Memory B cell (primary cell): ENCODE measurements at regions not wholly inside any gene's neighbourhood (a gene's known extent, or its start where the extent isn't known, plus 50 kb on each side); places are given as distances from the start of the nearest gene placed in this dataset.

Experiments
- ATAC-seq: fragments of 150-1000 bp; cut with Tn5 transposase; 2 replicates; pipeline ENCODE4 v1.10.0; 2021; ENCODE audit warnings: low read depth, mild to moderate bottlenecking, moderate library complexity
- DNase-seq, 2 donors: peaks; one replicate each; pipeline ENCODE4 v3.0.0; 2022; ENCODE audit warnings: low spot score in 2 of 2
- H3K27ac Mint-ChIP-seq: one replicate; pipeline ENCODE4 v1.8.0; 2022; ENCODE audit warnings: mild to moderate bottlenecking, moderate library complexity, mixed read lengths
- H3K27me3 Mint-ChIP-seq: one replicate; pipeline ENCODE4 v1.8.0; 2022; ENCODE audit warnings: mixed read lengths
- H3K36me3 Mint-ChIP-seq: one replicate; pipeline ENCODE4 v1.8.0; 2022; ENCODE audit warnings: mild to moderate bottlenecking, mixed read lengths
- H3K4me1 Mint-ChIP-seq: one replicate; pipeline ENCODE4 v1.8.0; 2022; ENCODE audit warnings: mixed read lengths
- H3K4me3 Mint-ChIP-seq: one replicate; pipeline ENCODE4 v1.8.0; 2022; ENCODE audit warnings: mild to moderate bottlenecking, moderate library complexity, mixed read lengths
- H3K9me3 Mint-ChIP-seq: one replicate; pipeline ENCODE4 v1.8.0; 2022; ENCODE audit warnings: mixed read lengths

DNA sequence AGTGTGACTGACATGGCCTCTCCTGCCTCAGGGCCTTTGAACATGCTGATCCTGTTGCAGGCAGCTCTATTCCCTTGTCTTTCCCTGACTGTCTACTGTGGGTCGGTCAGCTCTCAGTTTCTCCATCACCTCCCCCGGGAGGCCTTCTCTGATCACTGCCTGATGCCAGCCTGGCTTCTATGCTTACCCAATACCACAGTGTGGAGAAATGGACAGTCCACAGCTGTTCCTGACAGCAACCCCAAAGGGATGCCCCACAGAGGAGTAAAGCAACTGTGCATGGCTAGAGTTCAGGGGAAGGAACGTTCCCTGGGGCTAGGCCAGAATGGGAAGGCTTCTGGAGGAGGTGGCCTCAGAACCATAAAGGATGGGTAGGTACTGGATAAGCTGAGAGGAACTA is 354.3 kb downstream of the MIAT start:
- H3K4me1 Mint-ChIP-seq = no peaks in the 10 kb centered on the region
- DNase-seq = no peak
- H3K27ac Mint-ChIP-seq = no peak overlapping the region
- no peak for ATAC-seq
- no peak overlapping the region for H3K4me3 Mint-ChIP-seq
- H3K27me3 Mint-ChIP-seq = peaks cover 6% of the 10 kb centered on the region
- H3K9me3 Mint-ChIP-seq = no peaks in the 10 kb centered on the region
- H3K36me3 Mint-ChIP-seq = no peaks in the 10 kb centered on the region

DNA sequence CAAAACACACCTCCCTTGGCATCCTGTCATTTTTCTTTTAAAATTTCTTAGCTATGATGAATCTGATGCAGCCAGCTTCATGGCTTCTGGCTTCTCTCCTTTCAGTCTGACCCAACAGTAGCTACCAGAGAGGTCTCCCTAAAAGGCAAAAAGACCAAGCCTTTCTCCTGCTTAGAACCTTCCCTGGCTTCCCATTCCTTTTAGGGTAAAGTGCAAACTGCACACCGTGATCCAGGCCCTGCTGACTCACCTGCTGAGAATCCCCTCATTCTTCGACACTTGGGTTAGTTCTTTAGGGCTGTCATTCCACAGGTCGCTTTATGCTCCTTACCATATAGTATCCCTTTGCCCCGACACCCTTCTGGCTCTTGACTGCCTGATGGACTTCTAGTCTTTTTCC is 362.4 kb downstream of the MIAT start:
- peaks cover 7% of the 10 kb centered on the region for H3K9me3 Mint-ChIP-seq
- no peak overlapping the region for H3K4me3 Mint-ChIP-seq
- DNase-seq (no peak), ATAC-seq (no peak)
- no peak overlapping the region for H3K27ac Mint-ChIP-seq
- H3K27me3 Mint-ChIP-seq = peaks cover 19% of the 10 kb centered on the region
- H3K36me3 Mint-ChIP-seq = peaks cover 2% of the 10 kb centered on the region
- H3K4me1 Mint-ChIP-seq = no peaks in the 10 kb centered on the region

DNA sequence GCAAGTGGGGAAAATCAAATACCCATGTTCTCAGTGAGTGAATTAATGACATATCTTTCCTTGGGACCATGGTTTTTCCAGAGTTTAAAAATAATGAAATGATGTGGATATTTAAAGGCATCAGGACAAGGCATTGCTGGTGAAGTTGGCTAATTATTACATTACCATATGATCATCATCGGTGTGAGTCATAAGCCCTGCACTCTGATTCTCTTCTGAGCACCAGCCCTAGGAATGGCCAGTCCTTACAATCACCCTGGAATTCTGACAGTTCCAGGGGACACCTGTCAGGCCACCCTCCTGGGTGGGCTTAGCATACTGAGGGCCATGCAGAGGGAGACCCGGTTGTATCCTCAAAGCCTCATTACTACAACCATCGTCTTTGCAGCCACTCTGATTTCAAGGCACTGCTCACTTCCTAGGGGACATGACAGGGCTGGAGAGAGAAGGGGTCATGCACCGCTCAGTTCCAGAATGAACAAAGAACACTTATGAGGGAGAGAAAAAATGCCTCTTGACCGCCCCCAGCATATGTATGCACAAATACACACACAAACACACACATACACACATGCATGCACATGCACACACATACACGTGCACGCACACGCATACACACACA is 365.0 kb downstream of the MIAT start:
- Mint-ChIP-seq H3K27ac (no peak overlapping the region), H3K4me1 (no peaks in the 10 kb centered on the region), H3K36me3 (peaks cover 2% of the 10 kb centered on the region), H3K4me3 (no peak overlapping the region), H3K27me3 (peaks cover 21% of the 10 kb centered on the region), H3K9me3 (peaks cover 7% of the 10 kb centered on the region)
- no peak for ATAC-seq
- DNase-seq = no peak

DNA sequence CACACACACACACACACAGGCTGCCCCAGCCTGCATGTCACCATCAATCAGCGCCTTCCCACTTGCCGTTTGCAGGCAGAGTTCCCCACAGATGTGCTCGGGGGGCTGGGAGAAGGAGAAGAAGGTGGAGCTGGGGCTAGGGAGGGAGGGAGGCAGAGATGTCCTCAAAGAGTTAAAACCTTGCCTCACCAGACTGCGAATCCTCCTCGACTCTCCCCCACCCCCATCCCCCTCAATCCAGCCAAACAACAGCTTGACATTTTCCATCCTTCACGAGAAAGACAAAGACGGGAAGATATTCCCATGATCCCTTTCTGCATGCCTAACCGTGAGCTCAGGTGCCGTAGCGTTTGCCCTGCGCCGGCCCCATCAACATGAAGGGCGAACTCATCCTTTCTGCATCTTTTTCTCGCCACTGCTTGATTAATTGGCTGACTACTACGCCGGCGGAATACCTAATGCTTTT is 365.5 kb downstream of the MIAT start:
- no peak for ATAC-seq
- no peak for DNase-seq
- peaks cover 2% of the 10 kb centered on the region for H3K36me3 Mint-ChIP-seq
- peaks cover 7% of the 10 kb centered on the region for H3K9me3 Mint-ChIP-seq
- no peaks in the 10 kb centered on the region for H3K4me1 Mint-ChIP-seq
- H3K27ac Mint-ChIP-seq = no peak overlapping the region
- peaks cover 19% of the 10 kb centered on the region for H3K27me3 Mint-ChIP-seq
- no peak overlapping the region for H3K4me3 Mint-ChIP-seq

DNA sequence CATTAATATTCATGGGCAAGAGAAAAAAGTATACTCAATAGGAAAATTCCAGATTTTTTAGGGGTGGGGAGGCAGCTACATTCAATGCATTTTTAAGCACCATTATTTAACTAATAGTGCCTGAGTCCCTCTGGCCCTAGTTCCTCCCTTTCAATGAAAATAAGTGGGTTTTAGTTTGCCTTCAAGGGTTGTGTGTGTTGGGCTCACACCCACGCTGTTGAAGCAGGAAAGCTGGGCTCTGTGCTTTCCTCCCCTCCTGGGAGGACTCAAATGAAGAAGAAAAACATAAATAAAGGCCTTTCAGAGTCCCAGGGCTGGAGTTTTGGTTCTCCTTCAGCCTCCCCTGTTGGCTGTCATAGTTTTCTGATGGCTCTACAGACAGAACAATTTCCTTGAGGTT is 366.2 kb downstream of the MIAT start:
- Mint-ChIP-seq H3K36me3 (peaks cover under 1% of the 10 kb centered on the region), H3K4me1 (no peaks in the 10 kb centered on the region), H3K9me3 (peaks cover 6% of the 10 kb centered on the region), H3K4me3 (no peak overlapping the region), H3K27me3 (peaks cover 14% of the 10 kb centered on the region), H3K27ac (no peak overlapping the region)
- ATAC-seq (no peak), DNase-seq (no peak)

DNA sequence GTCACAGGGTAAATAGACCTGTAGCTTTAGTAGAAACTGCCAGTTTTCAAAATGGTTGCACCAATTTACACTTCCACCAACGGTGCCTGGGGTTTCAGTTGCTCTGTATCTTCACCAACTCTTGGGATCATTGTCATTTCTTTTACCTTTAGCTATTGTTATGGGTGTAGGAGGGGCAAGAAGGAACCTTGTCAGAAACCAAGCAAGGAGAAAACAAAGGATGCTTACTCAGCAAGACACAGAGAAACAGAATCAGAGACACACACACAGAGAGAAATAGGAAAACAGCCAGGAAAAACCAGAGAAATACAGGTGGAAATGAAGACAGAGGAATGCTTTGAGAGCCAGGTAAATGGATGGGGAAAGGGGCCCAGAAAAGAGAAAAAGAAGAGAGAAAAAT is 367.6 kb downstream of the MIAT start:
- Mint-ChIP-seq H3K9me3 (peaks cover 9% of the 10 kb centered on the region), H3K4me1 (no peaks in the 10 kb centered on the region), H3K36me3 (no peaks in the 10 kb centered on the region), H3K4me3 (no peak overlapping the region), H3K27ac (no peak overlapping the region), H3K27me3 (peaks cover 12% of the 10 kb centered on the region)
- DNase-seq = no peak
- no peak for ATAC-seq

DNA sequence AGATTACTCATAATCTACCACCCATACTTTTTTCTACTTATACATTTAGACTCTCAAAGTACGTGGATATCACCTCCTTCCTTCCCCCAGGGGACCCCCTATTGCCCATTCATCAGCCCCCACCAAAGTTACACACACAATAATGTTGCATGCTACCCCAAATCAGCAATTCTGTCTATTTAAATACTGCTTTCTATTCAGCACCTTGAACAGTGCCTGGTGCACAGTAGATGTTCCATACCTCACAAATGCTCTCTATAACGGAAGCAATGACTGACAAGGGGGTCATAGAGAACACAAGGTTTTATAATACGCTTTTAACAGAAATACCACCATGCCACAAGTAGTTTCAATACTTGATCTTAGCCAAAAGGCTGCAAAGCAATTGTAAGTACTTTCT is 370.7 kb downstream of the MIAT start:
- DNase-seq (no peak), ATAC-seq (no peak)
- no peak overlapping the region for H3K4me3 Mint-ChIP-seq
- H3K27ac Mint-ChIP-seq = no peak overlapping the region
- H3K9me3 Mint-ChIP-seq = peaks cover 7% of the 10 kb centered on the region
- H3K36me3 Mint-ChIP-seq = no peaks in the 10 kb centered on the region
- peaks cover 10% of the 10 kb centered on the region for H3K27me3 Mint-ChIP-seq
- H3K4me1 Mint-ChIP-seq = no peaks in the 10 kb centered on the region

DNA sequence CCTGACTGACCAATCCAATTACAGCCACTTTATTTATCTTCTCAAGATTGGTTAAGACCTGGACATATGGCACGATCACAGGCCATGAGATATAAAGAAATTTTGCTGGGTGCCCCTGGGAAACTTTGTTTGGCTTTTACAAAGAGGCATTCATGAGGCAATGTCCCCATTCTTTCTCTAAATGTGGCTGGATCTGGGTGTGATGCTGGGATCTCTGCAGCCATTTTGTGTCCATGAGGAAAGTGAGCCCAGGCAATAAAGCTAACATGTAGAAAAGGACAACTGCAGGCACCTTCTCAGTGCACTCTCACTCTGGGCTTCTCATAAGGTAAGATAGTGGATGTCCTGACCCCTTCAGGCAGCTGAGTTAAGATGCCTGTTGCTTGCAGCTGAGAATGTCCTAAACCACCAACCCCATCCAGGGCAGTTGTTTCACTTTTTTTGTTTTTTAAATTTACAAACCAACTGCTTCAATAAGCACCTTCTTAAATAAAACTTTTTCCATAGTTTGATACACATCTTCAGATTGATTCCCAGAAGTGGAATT is 372.3 kb downstream of the MIAT start:
- Mint-ChIP-seq H3K4me3 (no peak overlapping the region), H3K27ac (no peak overlapping the region), H3K36me3 (no peaks in the 10 kb centered on the region), H3K4me1 (no peaks in the 10 kb centered on the region), H3K9me3 (peaks cover 7% of the 10 kb centered on the region), H3K27me3 (peaks cover 12% of the 10 kb centered on the region)
- no peak for ATAC-seq
- DNase-seq = no peak

DNA sequence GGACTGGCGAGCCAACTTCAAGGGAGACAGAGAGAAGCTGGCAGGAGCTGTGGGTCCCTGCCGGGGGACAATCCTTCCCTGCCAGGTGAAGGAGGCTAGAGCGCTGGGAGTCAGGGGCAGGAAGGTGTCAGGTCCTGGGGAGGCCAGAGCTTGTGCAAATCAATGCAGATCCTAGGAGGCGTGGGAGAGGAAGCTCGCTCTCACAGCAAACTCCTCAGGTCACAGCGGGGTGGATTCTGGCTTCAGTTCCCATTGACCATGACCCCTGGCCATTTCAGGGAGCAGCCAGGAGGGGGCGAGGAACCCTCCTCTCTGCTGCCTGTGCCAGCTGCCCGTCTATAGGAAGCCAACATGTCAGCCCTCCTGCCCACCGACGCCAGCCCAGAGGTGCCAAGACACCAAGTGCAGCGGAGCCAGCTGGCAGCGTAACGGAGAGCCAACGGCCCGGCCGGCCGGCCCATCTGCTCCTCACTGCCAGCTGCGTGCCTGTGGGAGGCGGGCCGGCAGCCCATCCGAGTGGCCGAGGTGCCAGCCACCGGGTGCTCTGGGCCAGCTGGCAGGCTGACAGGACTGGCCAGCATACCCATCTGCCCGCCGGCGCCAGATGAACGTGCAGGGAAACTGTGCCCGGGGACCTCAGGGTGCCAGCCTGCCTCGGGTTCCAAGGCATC is 374.8 kb downstream of the MIAT start:
- H3K4me1 Mint-ChIP-seq = no peaks in the 10 kb centered on the region
- no peak for ATAC-seq
- no peaks in the 10 kb centered on the region for H3K36me3 Mint-ChIP-seq
- peaks cover 10% of the 10 kb centered on the region for H3K27me3 Mint-ChIP-seq
- no peak overlapping the region for H3K27ac Mint-ChIP-seq
- H3K4me3 Mint-ChIP-seq = no peak overlapping the region
- peaks cover 7% of the 10 kb centered on the region for H3K9me3 Mint-ChIP-seq
- no peak for DNase-seq

DNA sequence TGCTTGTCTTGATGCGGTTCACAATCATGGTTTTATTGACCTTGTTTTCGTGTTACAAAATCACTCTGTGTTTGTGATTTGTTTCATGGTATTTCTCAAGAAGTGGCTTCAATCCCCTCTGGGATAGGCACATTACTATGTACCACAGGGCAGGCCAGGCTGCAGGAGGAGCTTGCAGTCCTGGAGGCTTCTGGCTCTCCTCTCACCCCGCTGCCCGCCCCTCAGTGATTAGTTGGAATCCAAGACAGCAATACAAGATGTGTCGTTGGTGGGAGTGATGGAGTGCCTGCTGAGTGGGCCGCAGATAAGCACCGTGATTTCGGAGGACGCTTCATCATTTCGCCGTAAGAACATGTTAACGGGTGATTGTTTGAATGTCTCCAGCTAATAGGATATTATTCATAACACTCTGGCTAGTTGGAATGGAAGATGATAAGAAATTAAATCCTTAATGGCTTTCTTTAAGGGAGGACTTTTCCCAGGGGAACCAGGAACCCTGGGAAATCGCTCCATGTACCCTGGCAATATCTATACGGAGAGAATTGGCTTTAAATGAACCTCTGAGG is 384.4 kb downstream of the MIAT start:
- Mint-ChIP-seq H3K9me3 (peaks cover 2% of the 10 kb centered on the region), H3K27ac (no peak overlapping the region), H3K4me3 (no peak overlapping the region), H3K27me3 (peaks cover 12% of the 10 kb centered on the region), H3K36me3 (no peaks in the 10 kb centered on the region), H3K4me1 (no peaks in the 10 kb centered on the region)
- DNase-seq (no peak), ATAC-seq (no peak)

DNA sequence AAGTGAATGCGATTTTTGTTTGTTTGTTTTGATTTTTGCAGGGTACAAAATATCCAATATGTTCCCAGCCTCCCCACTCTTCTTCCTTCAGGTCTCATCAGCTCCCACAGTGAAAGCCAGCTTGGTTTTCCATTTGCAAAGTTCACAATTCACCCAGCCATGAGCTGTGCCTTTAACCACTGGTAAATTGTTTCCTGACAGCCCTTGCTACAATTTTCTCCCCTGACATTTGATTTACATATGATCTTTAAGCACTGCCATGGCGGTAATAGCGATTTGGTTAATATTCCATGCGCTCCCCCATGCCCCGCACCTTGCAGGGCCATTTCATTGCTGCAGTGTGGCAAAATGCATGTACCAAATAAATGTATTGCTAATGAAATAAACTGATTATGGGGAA is 385.9 kb downstream of the MIAT start:
- no peaks in the 10 kb centered on the region for H3K4me1 Mint-ChIP-seq
- H3K27ac Mint-ChIP-seq = no peak overlapping the region
- H3K36me3 Mint-ChIP-seq = no peaks in the 10 kb centered on the region
- H3K27me3 Mint-ChIP-seq = peaks cover 11% of the 10 kb centered on the region
- DNase-seq (no peak), ATAC-seq (no peak)
- no peak overlapping the region for H3K4me3 Mint-ChIP-seq
- H3K9me3 Mint-ChIP-seq = peaks cover 2% of the 10 kb centered on the region

DNA sequence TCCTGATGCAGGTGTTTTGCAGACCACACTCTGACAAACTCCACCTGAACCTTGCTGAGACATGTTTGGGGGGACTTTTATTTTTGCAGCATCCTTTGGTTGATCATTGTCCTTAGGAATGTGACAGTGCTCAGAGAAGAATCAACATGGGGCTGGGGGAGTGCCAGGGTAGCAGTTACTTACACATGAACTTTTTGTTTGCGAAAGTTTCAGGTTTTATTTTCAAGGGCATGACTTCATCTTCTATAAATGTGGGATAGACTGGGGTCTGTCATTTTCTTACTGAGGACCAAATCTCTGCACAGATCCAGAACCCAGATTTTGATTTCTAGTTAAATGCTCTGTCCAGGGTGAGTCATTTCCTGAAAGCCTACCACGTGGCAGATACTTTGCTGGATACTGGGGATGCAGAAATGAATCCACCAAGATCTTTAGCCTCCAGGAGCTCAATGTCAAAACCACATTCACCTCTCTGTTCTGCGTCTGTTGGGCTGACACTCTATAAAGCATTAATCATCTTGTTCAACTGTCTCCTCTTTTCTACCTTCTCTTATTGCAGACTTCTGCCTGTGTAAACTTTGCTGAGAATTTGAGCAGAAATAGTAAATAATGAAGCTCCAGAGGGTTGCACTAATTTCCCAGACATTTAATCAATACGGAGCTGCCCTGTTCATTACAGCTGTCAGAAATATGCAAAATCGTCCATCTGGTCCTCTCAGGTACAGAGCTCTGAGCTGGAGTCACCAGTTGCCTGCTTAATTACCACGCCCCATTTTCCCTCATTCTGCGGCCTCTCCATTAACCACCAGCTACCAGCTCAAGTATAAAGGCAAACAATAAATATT is 387.9 kb downstream of the MIAT start:
- Mint-ChIP-seq H3K9me3 (no peaks in the 10 kb centered on the region), H3K4me3 (no peak overlapping the region), H3K36me3 (no peaks in the 10 kb centered on the region), H3K27ac (no peak overlapping the region), H3K4me1 (no peaks in the 10 kb centered on the region), H3K27me3 (peaks cover 8% of the 10 kb centered on the region)
- DNase-seq = no peak
- no peak for ATAC-seq

DNA sequence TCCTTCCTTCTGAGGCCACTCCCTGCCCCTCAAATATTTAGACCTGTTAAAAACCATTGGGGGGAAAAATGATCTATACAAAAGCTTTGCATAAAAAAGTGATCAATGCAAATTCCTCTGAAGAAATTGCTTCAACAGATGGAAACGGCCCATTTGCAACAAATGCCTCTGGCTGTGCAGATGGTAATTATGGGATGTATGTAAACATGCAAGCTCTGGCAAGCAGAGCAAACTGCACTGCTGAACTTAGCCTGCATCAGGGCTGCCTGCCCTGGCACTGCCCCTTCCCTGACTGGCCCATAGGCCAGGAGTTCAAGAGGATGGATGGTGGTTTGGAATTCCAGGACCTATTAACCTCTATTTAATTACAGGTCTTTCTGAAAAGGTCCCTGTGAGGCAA is 388.7 kb downstream of the MIAT start:
- Mint-ChIP-seq H3K9me3 (no peaks in the 10 kb centered on the region), H3K36me3 (no peaks in the 10 kb centered on the region), H3K4me3 (no peak overlapping the region), H3K4me1 (no peaks in the 10 kb centered on the region), H3K27ac (no peak overlapping the region), H3K27me3 (peaks cover 10% of the 10 kb centered on the region)
- DNase-seq = no peak
- no peak for ATAC-seq

DNA sequence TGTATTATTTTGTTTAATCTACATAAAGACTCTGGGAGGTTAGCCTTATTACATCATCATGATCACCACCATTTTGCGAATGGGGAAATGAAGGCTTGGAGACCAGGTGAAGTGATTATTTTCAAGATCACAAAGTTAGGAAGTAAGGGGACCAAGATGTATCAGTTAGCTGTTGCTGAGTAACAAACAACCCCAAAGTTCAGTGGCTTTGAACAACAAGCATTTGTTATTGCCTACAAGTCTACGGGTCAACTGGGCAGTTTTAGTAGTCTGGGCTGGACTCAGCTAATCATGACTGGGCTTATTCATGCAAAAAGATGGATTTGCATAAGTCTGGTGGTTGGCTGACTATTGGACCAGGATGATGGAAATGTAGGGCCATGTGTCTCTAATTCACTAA is 389.2 kb downstream of the MIAT start:
- no peak for ATAC-seq
- DNase-seq = no peak
- peaks cover 9% of the 10 kb centered on the region for H3K27me3 Mint-ChIP-seq
- H3K9me3 Mint-ChIP-seq = no peaks in the 10 kb centered on the region
- no peaks in the 10 kb centered on the region for H3K36me3 Mint-ChIP-seq
- H3K4me1 Mint-ChIP-seq = no peaks in the 10 kb centered on the region
- no peak overlapping the region for H3K4me3 Mint-ChIP-seq
- H3K27ac Mint-ChIP-seq = no peak overlapping the region
